Activated T-cell treated with anti-CD3 and anti-CD28 coated beads for 24 hours (primary cell): ENCODE measurements at regions not wholly inside any gene's neighbourhood (a gene's known extent, or its start where the extent isn't known, plus 50 kb on each side); places are given as distances from the start of the nearest gene placed in this dataset.
"Not testable (repeated sequence)": the region's sequence is repeated elsewhere in the genome, so short reads cannot be mapped to it uniquely, and the experiment has no call there.

Source experiments
- DNase-seq: peaks from one replicate; pipeline ENCODE4 v3.0.0-alpha.2; 2020; ENCODE audit warnings: low read depth

GRCh38 chr15:46960581-46960980 lies 756.7 kb upstream of the SEMA6D start:
- no peak for DNase-seq

- DNase-seq = no peak
These were observed 755.5 kb upstream of the SEMA6D start for GRCh38 chr15:46961795-46962194.

- not testable (repeated sequence) for DNase-seq
These were observed 729.2 kb upstream of the SEMA6D start for GRCh38 chr15:46988055-46988454.

GRCh38 chr15:46996359-46996758 lies 720.9 kb upstream of the SEMA6D start:
- DNase-seq = no peak

GRCh38 chr15:46997501-46997900 lies 719.8 kb upstream of the SEMA6D start:
- DNase-seq = no peak

GRCh38 chr15:47003568-47003967 lies 713.7 kb upstream of the SEMA6D start:
- no peak for DNase-seq

GRCh38 chr15:47013446-47013845 lies 703.9 kb upstream of the SEMA6D start:
- DNase-seq = no peak

GRCh38 chr15:47027322-47027946 lies 689.9 kb upstream of the SEMA6D start:
- DNase-seq = no peak

- no peak for DNase-seq
These were observed 681.6 kb upstream of the SEMA6D start for GRCh38 chr15:47035475-47036406.

GRCh38 chr15:47037003-47037402 lies 680.3 kb upstream of the SEMA6D start:
- DNase-seq = no peak

GRCh38 chr15:47039225-47039624 lies 678.1 kb upstream of the SEMA6D start:
- DNase-seq = no peak

- no peak for DNase-seq
These were observed 676.0 kb upstream of the SEMA6D start for GRCh38 chr15:47041301-47041700.

- not testable (repeated sequence) for DNase-seq
These were observed 669.3 kb upstream of the SEMA6D start for GRCh38 chr15:47047981-47048380.

- no peak for DNase-seq
These were observed 650.9 kb upstream of the SEMA6D start for GRCh38 chr15:47066392-47066791.

GRCh38 chr15:47077846-47078245 lies 639.5 kb upstream of the SEMA6D start:
- not testable (repeated sequence) for DNase-seq

- no peak for DNase-seq
These were observed 621.5 kb upstream of the SEMA6D start for GRCh38 chr15:47095833-47096232.

- DNase-seq = not testable (repeated sequence)
These were observed 618.8 kb upstream of the SEMA6D start for GRCh38 chr15:47098526-47098925.

GRCh38 chr15:47099801-47100200 lies 617.5 kb upstream of the SEMA6D start:
- not testable (repeated sequence) for DNase-seq

- DNase-seq = not testable (repeated sequence)
These were observed 608.5 kb upstream of the SEMA6D start for GRCh38 chr15:47108800-47109199.

GRCh38 chr15:47116698-47117097 lies 600.6 kb upstream of the SEMA6D start:
- DNase-seq = no peak

GRCh38 chr15:47119349-47119748 lies 598.0 kb upstream of the SEMA6D start:
- DNase-seq = no peak

- DNase-seq = no peak
These were observed 592.7 kb upstream of the SEMA6D start for GRCh38 chr15:47124430-47125102.

- no peak for DNase-seq
These were observed 588.3 kb upstream of the SEMA6D start for GRCh38 chr15:47129033-47129432.
